Inflammatory macrophage treated with lipopolysaccharide for 4 hours (primary cell): ENCODE measurements at regions not wholly inside any gene's neighbourhood (a gene's known extent, or its start where the extent isn't known, plus 50 kb on each side); places are given as distances from the start of the nearest gene placed in this dataset.
A peak's percentile ranks its signal among the peaks of the same experiment; 100 is the strongest.

ENCODE experiments used
- DNase-seq: peaks from one replicate; pipeline ENCODE4 v3.0.0-alpha.2; 2020

DNA sequence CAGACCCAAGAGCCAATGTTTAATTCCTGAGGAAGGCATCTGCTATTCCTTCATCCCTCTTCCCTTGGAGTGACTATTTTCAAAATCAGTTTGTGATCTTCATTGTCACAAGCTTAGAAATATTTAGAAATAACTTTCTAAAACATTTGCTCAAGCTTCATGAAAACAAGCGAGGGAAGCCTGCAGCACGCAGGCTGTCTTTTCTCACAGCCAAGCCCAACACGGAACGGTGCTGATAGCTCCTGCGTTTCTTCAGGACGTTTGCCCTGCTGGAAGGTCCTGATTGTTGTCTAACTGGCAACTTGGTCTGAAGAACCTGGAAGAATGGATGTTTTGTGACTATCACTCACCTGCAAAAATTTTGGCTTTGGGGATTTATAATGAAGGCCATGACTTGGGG, 152.5 kb downstream of the FGF9 start:
- no peak for DNase-seq

- DNase-seq, result peak; percentile 14
These were observed 153.1 kb downstream of the FGF9 start for GRCh38 chr13:21823949-21824348.

DNA sequence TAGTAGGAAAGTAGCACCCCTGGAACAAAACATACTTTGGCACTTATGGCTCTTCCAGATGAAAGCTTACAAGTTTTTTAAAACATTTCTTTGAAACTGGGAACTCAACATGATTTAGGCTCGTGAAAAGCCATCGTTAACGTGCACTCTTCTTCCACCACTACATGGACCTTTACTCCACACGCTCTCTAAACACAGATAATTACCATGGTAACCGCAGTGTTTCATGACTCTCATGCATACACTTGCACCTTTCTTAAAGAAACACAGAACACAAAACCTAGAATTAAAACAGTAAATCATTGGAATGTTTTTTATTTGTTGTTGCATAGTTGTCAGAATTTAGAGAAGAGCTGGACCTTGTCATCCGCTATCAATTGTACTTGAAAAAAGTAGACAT, 154.3 kb downstream of the FGF9 start:
- DNase-seq, result no peak

- DNase-seq, result no peak
These were observed 154.9 kb downstream of the FGF9 start for GRCh38 chr13:21825801-21826200.

GRCh38 chr13:21826214-21827015, 155.5 kb downstream of the FGF9 start:
- no peak for DNase-seq

DNA sequence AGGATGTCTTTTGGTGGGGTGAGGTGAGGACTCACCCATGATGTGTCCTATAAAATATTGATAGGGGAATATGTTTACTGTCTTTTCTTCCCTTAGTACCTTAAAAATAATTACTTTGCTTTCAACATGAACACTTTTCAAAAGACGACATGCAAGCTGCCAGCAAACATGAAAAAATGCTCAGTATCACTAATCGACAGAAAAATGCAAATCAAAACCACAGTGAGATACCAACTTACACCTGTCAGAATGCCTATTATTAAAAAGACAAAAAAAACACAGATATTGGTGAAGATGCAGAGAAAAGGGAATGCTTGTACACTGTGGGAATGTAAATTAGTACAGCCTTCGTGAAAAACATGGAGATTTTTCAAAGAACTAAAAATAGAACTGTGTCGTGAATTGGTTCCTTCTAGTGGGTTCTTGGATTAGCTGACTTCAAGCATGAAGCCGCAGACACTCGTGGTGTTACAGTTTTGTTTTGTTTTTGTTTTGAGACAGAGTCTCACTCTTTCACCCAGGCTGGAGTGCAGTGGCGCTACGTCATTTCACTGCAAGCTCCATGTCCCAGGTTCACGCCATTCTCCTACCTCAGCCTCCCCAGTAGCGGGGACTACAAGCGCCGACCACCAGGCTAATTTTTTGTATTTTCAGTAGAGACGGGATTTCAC, 160.9 kb downstream of the FGF9 start:
- no peak for DNase-seq

DNA sequence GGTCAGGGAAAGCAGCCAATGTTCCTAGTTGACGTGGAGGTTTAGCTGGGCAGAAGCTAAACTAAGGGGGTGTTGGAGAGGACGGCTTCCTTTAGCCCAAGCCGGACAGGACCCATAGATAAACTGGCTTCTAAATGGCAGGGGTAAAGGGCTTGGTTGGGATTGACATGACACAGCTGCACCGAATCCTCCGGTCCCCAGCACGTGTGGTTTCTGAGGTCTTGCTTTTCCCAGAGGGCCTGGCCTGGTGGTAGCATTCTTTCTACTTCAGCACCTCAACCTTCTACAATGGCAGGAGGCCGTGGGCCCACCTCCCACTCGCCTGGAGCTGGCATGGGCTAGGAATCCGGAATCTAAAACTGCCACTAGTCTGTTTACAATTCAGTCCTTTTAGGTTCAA, 163.0 kb downstream of the FGF9 start:
- no peak for DNase-seq

DNA sequence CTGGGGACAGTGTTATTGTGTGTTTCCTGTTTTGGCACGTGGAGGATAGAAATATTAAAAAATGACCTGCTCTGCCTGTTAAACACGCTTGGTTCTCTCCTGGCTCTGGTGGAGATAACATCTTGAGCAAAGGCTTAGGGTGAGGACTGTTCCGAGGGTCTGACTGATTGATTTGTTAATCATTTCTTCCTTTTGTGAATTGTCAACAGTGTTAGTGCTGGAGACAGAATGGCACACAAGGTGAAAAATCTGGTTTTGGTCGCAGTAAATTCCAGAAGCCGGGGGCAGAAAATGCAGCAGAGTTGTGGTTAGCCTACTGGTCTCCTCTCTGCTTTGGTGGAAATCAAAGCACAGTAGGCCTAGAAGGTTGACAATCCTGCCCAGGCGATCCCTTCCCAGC, 163.6 kb downstream of the FGF9 start:
- DNase-seq, result no peak

GRCh38 chr13:21837288-21837687, 166.4 kb downstream of the FGF9 start:
- no peak for DNase-seq

DNA sequence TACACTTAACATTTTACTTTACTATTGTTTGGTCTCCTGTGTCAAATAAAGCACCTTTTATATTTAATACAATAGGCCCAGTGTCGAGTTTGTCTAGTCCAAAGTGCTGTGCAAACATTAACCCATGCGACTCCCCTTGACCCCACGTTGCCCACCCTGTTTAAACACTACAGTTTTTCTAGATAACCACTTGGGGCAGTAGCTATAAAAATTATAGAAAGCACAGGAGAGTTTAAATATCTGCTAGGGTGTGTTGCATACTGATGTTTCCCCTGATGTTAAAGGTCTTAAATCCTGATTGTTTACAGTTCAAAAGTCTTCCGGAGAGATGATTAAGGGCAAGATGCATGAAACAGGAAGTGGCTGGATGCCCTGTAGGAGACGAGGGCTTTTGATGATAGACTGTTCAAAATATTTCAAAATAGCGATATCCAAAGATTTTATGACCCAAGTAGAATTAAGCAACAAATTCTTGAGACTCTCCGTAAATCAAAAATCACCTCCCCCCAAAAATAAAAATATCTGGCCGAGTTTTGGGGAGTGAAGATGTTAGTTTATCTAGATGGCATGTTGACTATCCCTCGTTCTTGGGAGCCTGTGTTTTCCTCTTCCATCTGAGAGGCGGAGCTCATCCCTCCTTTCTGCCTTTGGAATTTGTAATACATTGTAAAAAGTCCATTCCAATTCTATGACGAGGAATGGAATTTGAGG, 167.1 kb downstream of the FGF9 start:
- DNase-seq, result no peak

GRCh38 chr13:21846605-21847004, 175.7 kb downstream of the FGF9 start:
- DNase-seq, result no peak

- peak; percentile 11 for DNase-seq
These were observed 178.4 kb downstream of the FGF9 start for GRCh38 chr13:21849323-21849722.

DNA sequence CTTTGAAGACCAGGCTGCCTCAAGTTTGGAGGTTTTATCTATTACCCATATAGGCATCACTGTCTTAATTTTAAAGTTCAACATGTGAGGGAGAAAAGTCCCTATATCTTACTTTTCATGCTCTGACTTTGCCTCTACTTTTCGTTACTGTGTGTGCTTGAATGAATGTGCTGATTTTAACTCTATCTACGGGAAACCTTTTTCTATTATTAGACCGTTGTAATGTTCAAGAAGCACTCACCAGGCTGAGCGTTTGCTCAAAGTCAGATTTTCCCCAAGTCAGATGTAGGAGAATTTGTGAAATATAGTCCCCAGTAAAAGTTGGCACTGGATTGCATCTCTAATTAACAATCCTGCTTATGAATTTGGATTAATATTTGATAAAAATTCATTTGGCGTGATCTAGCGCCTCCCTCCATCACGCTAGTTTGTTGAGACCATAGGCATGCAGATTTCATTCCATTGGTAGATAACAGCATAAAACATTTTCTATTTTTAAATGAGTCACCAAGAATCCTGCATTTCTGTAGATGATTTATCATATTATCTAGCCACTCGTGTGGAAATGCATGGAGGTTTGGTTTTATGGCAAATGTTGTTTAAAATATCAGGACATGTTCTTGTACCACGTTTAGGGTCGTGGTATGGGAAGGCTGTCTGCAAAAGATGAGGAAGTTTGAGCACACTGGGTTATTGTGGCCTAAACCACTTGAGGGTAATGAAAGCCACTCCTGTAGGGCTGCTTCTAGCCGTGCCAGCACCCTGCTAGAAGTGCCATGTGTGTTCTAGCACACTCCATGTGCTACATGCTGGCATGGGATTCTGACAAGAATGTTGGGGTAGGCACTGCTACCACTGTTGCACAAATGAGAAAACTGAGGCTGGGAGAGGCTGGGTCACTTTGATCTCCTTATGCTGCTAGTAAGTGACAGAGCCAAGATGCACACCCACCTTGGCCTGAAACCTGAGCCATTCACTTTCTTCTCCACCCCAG, 179.4 kb downstream of the FGF9 start:
- no peak for DNase-seq

DNA sequence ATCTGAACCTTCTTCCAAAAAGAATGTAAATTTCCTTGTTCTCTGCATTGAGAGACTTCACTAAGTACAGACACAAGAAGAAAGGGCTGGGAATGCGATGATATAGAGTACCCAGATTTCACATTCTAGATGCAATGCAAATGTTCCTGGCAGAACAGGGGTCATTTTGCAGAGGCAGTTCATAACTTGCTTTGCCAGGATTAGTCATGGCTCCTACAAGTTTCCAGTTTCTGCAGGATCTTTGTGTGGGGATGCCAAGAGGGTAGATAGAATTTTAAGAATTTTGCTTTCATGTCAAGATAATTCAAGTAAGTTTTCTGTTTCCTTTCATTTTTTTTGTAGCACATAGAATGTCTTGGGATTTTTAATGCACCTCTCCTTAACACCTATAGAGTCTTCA, 181.2 kb downstream of the FGF9 start:
- no peak for DNase-seq

GRCh38 chr13:21853779-21854178, 182.9 kb downstream of the FGF9 start:
- no peak for DNase-seq

DNA sequence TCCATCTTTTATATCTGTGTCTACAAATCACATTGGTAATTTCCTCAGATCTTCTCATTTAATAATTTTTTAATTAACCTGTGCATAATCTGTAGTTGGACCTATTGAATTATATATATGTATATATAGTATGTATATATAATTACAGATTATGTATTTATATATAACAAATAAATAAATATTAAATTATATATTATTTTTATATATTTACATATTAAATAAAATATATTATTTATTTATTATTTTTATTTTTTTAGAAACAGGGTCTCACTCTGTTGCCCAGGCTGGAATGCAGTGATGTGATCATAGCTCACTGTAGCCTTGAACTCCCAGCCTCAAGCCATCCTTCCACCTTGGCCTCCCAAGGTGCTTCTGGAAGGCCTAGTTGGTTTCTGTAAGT, 197.9 kb downstream of the FGF9 start:
- no peak for DNase-seq

- no peak for DNase-seq
These were observed 200.5 kb downstream of the FGF9 start for GRCh38 chr13:21871382-21871781.

DNA sequence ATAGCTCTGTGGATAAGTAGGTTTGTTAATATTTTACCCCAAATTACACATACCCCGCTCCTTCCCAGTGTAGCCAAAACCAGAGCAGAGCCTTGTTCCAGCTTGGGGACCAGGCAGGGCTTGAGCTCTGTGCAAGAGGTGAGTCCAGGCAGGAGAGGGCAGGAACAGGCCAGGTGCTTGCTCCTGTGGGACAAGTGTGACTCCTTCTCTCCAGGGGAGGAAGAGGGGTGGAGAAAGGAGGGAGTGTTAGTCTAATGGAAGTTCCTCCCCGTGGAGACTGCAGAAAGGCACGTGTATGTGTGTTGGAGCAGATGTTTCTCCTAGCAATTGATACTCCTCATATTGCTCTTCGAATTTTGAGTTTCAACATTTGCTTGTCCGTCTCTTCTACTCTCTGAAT, 201.0 kb downstream of the FGF9 start:
- DNase-seq, result no peak

DNA sequence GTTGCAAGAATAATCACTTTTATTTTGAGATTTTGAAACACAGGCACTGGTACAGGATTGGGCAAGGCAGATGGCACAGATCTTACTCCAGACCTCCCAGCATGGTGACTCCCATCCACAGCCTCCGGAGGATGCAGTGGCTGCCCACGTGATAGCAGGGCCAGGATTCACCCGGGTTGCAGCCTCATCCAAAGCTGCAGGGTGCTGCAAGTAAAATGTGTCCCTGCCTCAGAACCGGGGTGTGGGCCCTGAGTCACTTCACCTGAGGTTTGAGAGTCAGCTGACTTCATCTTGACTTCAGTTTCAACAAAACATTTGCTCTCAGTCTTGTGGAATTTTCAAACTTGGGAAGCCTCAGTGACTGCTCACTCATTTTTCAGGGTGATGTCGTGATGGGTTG, 201.9 kb downstream of the FGF9 start:
- DNase-seq, result no peak

DNA sequence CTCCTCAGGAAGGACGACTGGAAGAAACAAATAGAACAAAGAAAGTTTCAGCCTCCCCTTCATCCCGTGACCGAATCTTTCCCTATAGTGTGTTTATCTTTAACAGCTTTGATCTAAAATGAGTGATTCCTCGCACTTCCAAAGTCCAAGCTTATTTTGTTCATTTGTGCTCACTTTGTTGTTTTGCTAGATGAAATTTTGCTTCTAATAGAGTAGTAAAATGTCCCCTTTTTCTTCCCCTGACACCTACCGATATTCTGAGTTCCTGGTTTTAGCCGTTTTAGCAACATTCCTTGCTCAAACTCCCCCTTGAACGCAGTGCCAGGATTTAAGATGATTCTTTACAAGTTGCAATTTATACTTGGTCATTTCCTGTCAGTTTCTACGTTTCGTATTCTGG, 204.2 kb downstream of the FGF9 start:
- no peak for DNase-seq

GRCh38 chr13:21879263-21879914, 208.5 kb downstream of the FGF9 start:
- no peak for DNase-seq

GRCh38 chr13:21882766-21883165, 211.9 kb downstream of the FGF9 start:
- no peak for DNase-seq
